HG03060 (cell line): ENCODE measurements at regions not wholly inside any gene's neighbourhood (a gene's known extent, or its start where the extent isn't known, plus 50 kb on each side); places are given as distances from the start of the nearest gene placed in this dataset.

Experiments
- ATAC-seq: cut with Tn5 transposase; IDR thresholded peaks from one replicate; pipeline ENCODE4 v1.9.1; 2021; ENCODE audit warnings: low read depth, moderate number of reproducible peaks; ENCODE audit not compliant: unreplicated experiment

DNA sequence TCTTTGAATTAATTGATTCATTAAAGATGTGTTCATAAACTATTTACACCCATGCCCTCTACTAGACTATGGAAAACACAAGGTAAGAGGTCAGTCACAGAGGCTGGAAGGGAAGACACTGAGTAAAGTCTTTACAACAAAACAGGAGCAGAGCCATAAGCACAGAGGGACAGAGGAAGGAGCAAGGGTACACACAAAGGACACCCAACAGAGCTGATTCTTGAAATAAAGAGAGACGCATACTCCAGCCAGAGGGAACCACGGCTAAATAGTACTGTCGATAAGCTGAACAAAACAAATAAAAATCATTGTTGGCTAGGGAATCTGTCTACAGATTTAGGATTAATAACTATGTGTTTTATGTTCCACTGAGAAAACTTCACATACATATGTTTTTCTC lies 289.2 kb downstream of the EFNB2 start:
- no peak for ATAC-seq

DNA sequence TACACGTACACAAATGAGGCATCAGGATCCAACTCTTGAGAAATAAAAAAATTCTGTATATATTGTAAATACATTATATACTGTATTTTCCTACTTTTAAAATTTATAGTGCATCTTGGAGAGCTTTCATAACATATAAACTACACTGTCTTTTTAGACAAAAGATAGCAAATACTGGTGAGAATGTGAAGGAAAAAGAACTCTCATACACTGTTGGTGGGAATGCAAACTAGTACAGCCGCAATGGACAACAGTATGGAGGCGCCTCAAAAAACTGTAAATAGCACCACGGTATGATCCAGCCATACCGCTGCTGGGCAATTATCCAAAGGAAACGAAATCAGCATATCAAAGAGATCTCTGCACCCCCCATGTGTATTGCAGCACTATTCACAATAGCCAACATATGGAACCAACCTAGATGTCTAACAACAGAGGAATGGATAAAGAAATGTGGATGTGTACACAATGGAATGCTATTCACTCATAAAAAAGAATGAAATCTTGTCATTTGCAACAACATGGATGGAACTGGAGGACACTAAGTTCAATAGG lies 292.4 kb downstream of the EFNB2 start:
- no peak for ATAC-seq

DNA sequence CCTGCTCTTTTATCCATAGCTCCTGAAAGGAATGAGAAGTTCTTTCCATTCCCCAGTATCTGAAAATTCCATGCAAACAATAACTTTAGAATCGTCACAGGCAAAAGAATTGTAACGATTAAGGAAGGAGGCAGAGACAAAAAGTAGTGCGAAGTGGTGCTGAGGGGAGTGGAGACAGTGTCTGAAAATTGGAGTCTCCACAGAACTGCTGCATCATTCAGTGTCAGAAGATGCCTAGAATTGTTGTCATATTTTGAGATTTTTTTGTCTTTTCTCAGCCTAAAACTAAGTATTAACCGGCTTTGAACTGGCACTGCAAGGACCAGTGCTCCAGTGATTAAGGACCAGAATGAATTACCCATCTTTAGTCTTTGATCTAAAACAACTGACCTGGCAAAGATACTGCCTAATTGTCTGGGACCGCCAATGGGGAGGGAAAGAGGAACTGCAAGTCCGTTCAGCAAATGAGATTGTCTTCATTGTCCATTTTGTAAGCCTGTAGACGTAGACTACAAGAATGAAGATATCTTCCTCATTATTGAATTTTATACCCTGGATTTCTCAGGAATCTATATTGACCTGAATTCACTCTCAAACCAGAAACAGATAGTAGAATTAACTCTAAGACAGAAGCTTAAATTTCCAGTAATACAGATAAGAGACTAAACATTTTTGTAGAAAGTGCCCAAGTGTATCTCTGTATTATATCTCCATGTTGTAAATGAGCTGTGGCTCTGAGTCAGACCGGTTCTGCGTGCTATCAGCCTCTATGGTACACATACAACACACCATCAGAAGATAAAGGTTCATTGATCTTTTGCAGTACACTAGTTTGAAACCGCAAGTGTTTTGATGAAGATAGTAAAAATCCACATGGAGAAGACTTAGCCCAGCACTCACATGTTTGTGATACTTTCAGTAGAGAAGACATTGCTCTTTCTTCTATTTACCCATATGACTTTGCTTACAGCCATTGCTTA lies 293.2 kb downstream of the EFNB2 start:
- ATAC-seq: no peak

DNA sequence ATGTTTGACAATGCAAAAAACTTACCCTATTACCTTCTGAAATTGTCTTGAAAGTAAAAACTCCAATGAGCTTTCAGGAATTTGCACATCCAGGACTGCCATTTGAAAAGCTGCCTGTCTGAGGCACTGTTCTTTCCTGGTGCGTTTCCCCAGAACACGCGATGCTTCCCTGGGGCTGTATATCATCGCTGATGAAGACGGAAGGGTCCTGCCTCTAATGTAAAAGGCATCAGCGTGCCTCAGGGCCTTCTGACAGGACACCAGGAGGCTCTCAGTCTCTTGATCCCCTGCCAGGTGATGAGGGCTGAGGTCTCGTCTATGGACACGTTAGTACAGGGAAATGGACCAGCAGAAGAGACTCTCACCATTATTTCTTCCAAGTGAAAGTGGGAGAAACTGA lies 296.8 kb downstream of the EFNB2 start:
- ATAC-seq: no peak

DNA sequence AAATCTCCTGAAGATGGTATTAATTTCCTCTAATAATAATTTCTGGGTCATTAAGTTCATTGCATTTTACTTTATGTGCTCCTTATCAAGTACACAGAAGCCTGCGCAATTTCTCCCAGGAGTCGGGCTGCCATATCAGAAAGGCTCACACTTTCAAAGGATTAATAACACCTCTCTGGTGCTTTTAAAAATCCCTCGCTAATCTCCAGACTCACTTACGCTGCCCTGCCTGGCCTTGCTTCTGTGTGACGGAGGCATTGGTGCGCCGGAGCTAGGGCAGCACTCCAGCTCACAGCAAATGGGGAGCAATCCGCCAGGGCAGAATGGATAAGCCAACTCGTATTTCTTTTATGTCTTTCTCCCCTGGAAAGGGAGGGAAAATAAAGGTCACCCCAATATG lies 300.8 kb downstream of the EFNB2 start:
- ATAC-seq: no peak

DNA sequence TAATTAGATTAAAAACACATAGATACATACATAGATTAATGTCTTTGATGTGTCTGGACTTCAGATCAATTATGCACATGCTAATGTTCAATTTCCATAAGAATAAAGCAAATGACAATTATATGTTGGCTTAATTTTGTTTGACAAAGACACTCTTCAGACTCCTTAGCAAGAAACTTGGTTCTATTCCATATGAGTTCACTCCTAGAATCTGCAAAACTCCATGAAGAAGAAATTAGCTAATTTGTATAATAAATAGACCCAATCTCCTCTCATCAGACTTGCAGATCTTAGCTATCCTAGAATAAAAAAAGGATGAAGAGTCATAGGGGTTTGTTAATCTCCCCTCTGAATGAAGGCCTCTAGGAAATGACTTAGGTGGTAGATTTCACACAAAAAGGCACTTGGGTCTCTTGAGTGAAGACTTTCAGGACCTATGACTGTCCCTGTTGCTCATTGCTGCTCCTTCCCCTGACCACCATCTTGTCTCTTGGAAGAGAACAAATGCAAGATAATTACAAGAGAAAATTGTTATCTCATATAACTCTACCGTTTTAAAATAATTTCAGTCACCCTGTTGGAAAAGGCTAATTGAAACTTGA lies 302.2 kb downstream of the EFNB2 start:
- no peak for ATAC-seq

DNA sequence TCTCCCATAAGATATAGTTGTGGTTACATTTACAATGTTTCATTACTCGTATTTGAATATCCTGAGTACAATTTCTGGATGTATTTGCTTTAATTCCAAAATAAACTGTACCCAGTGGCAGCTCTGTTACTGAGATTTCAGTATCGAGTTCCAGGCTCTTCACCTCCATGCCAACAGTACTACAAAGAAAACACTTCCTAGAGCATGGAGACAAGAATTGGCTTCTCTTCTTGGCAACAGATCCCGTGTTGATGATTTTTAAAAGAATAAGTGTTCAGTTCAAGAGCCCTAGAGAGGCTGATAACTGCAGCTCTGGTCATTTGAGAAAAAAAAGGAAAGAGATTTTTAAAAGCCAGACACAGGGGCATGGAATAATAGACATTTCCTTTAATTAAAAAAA lies 302.8 kb downstream of the EFNB2 start:
- ATAC-seq: no peak

DNA sequence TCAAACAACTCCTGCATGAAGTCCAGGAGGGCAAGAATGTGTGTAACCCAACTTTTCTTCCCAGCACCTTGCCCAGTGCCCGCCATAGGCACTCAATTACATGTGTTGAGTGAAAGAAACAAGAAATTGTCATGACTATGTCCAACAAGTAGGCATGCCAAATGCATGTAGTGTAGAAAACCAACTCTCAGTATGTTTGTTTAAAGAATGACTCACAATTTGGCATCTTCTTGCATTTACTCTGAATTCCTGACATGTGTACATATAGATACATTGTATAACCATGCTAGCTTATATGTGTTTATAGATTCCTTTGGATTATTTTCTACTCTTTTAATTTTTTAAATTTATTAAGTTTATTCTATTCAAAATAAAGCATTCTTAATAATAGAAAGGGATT lies 305.0 kb downstream of the EFNB2 start:
- no peak for ATAC-seq

DNA sequence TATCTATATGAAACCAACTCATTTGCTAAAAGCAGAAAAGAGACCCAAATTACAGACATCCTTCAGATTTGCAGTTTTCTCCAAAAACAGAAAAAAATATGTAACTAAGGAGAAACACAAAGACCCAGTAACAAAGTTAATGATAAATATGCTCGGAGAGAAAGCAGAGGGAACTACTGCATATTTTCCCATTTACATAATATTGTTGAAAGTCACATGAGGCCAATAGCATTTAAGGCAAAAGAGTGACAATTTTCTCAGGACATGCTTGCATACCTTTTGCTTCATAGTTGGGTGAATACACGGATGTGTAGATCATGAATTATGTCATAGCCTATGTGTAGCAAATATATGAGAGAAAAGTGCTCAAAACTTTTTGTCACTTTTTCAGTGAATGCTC lies 310.3 kb downstream of the EFNB2 start:
- no peak for ATAC-seq

DNA sequence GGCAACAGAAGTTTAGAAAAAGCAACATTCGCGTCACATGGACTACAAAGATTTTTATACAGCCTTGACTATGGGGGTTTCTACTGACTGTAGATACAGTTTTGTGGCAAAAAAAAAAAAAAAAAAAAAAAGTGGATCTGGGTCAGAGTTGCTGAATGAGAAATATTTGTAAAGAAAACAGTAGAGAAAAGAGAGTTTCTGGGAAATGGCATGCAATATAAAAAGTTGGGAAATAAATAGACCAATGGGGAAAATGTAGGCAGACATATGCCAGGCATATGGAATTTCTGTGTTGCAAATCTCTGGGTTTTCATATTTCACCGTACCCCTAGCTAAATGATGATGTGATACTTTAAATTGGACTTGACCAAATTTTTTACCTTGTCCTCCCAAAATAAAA lies 315.3 kb downstream of the EFNB2 start:
- no peak for ATAC-seq

DNA sequence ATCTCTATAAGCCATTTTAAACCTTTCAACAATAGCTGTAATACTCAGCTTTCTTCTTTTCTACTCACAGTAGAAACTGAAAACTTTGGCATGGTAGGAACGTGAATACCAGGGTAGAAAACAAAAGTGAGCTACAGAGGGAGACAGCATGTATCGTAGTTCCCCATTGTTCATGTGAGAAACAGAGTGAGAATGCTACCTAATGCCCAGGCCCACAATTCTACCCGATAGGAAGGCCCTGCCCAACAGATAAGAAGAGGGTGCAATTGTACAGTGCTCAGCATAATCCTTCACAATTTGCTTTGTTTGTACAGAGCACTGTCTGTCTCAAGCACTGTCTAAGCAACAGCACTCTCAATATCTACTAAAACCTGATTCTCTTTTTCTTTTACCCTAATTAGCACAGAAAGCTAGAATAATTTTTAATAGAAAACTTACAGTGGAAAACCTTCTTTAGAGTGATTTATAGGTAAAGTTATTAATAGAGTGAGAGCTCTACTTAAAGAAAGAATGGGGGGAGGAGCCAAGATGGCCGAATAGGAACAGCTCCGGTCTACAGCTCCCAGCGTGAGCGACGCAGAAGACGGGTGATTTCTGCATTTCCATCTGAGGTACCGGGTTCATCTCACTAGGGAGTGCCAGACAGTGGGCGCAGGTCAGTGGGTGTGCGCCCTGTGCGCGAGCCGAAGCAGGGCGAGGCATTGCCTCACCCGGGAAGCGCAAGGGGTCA lies 322.3 kb downstream of the EFNB2 start:
- no peak for ATAC-seq

DNA sequence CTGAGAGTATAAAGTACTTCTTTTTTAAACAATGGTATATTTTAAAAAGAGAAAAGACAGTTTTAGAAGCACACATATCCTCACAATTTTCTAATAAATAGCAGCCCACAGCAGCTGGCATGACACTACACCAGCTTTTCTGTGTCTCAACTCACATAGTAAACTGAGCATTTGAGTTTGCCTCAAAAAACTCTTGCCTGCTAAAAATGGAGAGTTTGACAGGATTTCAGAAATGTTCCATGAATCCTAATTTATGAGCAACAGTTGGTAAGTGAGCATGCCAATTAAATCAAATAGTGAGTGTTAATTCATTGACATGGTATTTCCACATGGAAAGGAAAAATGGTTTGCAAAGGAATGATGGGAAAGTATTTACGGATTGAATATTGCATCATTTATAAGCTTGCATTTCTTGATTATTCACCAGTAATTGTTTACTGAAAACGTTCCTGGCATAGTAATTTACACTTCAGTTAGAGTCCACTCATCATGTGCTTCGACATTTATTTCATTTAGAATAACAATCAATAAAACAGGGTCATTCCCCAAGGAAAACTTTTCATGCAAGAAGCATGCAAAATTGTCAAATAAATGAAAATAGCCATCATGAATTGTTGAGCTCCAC lies 323.0 kb downstream of the EFNB2 start:
- no peak for ATAC-seq

DNA sequence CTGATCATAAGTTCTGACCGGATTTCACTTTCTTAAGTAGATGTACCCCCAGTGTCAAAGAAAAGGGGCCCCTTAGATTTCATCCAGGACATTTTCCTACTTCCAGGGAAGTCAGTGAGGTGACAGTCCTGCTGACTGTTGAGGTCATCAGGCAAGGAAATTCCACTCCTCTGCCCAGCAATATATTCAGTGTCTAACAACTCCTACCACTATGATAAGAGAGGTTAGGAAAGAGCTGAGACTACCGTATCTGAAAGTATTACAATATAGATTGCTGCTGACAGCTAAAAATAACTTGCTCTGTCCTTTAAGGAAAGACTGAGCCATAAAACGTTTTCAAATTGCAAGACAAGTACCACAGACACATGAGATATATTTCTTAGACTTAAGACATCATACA lies 325.1 kb downstream of the EFNB2 start:
- ATAC-seq: no peak

DNA sequence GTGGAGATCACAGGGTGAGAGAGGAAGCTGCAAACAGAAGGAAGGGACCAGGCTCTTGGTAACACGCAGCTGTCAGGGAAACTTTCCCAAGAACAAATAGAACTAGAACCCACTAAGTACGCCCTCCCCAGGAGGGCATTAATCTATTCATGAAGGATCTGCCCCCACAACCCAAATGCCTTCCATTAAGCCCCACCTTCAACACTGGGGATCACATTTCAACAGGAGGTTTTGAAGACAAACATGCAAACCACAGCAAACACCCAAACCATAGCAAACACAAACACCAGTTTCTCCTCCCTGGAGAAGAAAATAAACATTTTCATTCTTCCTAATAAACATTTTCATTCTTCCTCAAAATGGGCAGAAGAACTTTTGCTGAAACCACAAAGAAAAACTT lies 329.6 kb downstream of the EFNB2 start:
- ATAC-seq: no peak

DNA sequence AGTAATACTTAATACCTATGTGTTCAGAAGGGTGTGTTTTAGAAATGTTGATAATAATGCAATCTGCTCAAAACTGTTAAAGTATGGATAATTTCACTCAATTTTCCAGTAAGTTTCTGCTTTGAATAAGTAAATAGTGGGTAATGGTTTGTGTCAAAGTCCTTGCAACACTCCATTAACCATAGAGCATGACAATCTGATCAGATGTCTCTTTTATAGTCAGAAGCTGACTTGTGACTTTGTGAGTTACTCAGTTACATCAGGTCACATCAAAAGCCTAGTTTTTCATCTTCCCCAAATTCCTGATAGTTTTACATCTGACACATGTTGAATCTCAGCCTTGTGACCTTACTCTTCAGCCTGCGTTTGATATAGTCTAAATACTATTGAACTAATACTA lies 338.0 kb downstream of the EFNB2 start:
- ATAC-seq: no peak

DNA sequence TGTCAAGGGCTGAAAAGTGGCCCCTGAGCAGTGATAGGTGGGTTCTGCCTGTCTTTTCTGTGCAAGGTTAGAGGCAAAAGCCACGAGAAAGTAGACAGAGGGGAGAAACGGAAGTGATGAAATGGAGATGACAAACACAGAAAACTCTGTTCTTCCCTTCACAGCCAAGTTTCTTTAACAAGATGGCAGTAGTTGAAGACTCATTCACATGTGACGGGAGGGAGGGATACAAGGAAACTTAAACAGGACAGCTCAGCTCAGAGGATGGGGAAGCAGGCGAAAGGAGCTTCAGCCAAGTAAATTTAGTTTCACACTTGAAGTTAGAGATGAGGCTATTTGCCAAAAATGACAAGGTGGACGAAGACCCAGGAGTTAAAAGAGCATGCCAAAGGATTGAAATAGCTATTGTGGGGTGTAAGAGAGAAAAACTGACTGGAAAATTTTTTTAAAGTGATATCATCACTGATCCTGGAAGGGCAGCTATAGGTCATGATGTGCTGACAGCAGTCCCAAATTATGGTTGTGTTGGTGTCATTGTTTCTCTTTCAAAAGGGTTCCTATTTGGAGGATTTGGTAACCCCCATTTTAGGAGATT lies 347.9 kb downstream of the EFNB2 start:
- ATAC-seq: no peak

DNA sequence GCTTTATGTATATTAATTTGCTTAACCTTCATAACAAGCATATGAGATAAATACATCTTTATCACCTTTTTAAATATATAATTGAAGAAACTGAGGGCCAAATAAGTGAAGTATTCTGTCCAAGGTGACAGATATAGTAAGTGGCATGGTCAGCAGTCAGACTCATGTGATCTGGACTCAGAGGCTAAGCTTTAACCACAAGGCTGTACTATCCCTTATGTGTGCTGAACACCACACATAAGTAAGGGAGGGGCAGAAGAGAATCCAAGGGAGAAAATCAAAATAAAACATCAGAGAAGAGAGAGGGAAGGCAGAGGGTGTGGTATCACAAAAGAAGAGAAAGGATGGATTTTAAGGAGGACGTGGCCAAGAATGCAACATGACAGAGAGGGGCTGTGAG lies 348.4 kb downstream of the EFNB2 start:
- no peak for ATAC-seq

DNA sequence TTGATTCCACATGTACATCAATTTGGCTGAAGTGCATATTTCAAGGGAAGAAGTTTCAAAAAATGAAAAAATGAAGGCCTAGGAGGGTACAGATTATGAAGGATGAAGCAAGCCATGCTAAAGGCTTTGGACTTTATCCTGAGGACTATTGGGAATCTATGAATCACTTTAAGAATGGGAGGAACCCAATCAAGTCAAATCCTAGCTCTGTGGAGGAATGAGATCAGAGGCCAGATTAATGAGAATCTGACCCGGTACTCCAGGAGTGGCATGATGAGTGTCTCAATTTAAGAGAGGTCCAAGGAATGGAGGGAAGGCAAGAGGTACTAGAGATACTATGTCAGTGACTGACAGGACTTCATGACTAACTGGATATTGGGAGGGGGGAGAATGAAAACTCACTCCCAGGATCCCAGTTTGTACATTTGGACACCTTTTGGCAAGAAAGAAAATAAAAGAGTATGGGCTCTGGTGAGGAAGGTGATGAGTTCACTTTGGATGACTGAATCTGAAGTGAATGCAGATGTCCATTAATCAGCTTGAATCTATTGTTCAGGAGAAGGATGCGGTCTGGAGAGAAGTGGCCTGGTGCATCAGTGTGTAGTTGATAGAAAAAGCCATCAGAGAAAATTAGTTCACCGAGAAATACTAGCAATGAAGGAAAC lies 349.0 kb downstream of the EFNB2 start:
- ATAC-seq: no peak

DNA sequence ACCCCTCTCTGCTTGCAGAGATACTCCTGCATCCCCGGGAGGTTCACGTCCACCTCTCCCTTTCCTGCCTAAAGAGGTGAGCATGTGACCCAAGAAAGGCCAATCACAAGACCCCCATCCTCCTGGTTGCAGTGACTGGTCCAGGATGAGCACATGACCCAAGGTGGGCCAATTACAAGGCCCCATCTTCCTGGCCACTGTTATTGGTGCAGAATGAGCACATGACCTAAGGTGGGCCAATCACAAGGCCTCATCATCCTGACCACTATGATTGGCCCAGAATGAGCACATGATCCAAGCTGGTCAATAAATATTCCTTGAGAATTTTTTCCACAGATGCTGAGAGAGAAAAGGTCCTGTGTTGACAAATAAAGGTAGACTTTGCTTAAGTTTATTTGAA lies 350.7 kb downstream of the EFNB2 start:
- ATAC-seq: no peak
